IPS-11a (cell line): ENCODE measurements at regions not wholly inside any gene's neighbourhood (a gene's known extent, or its start where the extent isn't known, plus 50 kb on each side); places are given as distances from the start of the nearest gene placed in this dataset.
"Not testable (repeated sequence)": the region's sequence is repeated elsewhere in the genome, so short reads cannot be mapped to it uniquely, and the experiment has no call there.

ENCODE experiments used
- H3K4me3 ChIP-seq: one replicate; pipeline ENCODE4 v1.5.1; 2013; ENCODE audit warnings: low read depth, low read length, control low read depth

GRCh38 chr1:214095896-214096295 lies 108.1 kb downstream of the PROX1 start:
- H3K4me3 ChIP-seq = not testable (repeated sequence)

DNA sequence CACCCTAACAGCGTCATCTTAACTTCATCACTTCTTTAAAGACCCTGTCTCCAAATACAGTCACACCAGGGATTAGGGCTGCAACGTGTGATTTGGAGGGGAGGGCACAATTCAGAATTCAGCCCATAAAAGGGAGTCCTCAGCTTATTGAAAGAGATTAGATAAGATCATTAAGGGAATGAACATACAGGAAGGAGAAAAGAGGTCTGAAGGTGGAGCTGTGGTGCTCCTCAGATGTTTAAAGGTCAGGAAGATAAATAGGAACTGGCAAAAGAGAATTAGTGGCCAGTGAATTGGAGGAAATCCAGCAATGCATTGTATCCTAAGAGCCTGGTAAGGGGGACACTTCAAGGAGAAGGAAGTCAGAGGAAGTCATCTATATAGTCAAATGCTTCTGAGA lies 113.5 kb downstream of the PROX1 start:
- no peak overlapping the region for H3K4me3 ChIP-seq

DNA sequence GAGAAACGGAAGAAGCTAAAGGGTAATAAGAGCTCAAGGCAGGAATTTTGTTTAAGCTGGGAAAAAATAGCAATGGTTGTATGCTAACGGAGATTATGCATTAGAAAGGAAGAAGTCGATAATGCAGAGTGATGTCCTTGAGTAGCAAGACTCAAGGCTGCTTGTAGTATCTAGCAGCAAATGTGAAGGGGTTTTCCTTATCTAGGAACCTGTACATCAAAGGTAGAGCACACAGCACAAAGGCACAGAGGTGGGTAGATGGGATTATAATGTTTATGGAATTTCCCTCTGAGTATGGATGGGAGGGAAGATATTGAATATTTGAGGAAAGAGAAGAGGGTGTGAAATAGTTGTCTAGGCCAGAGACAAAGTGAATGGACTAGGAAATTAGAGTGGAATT lies 114.1 kb downstream of the PROX1 start:
- H3K4me3 ChIP-seq = no peak overlapping the region

DNA sequence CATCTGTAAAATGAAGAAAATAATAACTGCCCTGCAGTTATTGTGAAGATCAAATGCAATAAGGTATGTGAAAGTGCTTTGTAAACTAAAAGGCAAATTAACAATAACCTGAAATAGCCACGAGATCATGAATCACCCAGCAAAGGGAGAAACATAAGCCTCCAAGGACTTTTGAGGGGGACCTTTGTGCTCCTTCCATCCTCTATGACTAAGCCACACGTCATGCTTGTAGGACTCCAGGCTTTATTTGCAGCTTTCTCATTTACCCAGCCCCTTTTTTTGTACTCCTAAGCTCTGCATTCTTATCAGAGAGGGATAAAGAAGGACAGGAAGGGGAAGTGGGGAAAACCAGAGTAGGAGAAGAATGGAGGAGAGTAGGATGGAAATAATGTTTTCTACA lies 115.1 kb downstream of the PROX1 start:
- H3K4me3 ChIP-seq = no peak overlapping the region

DNA sequence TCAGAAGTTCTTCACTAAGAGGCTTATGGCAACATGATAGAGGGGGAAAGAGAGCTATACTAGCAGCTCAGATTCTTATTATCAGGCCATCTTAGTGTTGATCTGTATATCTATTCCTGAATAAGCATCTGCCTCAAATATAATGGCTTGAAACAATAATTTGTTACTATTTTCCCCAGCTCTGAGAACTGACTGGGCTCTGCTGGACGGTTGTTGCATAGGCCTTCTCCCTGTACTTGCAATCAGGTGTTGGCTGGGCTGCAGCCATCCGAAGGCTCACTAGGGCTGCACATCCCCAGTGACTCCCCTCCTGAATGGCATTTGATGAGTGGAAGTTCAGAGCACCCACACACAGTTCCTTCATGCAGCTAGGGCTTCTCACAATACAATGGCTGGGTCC lies 116.0 kb downstream of the PROX1 start:
- H3K4me3 ChIP-seq = no peak overlapping the region

GRCh38 chr1:214106375-214106774 lies 118.6 kb downstream of the PROX1 start:
- H3K4me3 ChIP-seq = no peak overlapping the region

DNA sequence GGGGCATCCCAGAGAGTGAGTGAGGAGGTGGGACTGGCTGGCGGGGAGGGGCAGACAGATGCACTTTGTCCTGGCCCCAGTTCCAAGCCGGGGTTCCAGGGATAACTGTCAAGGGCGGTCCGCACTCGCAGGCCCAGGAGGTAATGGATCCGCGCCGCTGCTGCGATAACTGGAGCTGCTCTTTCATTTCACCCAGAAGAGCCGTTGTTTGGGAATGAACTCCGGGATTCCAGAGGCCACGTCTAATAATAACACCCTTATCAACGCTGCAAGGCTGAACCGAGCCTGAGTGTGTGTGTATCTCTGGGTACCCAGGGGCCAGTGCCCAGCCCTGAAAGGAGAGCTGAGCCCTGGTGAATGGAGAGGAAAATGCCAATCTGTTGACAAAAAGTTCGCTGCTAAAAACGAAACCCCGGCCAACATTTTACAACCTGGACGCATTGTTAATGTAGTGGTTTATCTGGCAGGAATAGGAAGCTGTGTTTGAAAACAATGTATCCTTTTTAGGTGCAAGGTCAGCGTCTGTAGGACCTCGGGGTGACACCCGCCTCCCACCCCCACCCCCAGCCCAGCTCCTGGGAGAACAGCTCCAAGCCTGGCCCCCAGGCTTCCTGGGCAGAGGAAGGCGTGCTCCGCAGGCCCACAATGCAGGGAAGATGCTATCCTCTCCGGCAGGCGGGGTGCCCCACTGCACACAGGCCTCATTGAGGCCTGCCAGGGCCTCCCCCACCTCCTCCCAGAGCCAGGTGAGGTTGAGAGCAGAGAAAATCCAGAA lies 119.7 kb downstream of the PROX1 start:
- no peak overlapping the region for H3K4me3 ChIP-seq

DNA sequence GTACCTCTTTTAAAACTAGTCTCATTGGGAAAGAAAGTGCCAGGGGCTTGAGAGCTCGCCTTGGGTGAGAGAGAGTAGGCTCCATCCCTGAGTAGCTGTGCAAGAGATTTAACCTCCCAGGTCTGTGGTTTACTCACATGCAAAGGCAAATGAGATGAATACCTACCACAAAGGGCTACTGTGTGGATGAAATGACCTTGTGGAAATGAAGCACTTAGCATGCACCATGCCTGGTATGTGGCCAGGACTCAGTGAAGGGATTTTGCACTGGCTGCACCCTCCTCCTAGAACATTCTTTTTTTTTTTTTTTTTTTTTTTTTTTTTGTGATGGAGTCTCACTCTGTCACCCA lies 120.3 kb downstream of the PROX1 start:
- no peak overlapping the region for H3K4me3 ChIP-seq

- no peak overlapping the region for H3K4me3 ChIP-seq
These were observed 124.0 kb downstream of the PROX1 start for GRCh38 chr1:214111796-214112195.

- no peak overlapping the region for H3K4me3 ChIP-seq
These were observed 128.5 kb downstream of the PROX1 start for GRCh38 chr1:214116258-214116657.

- no peak overlapping the region for H3K4me3 ChIP-seq
These were observed 130.0 kb downstream of the PROX1 start for GRCh38 chr1:214117780-214118179.

GRCh38 chr1:214120191-214120590 lies 132.4 kb downstream of the PROX1 start:
- H3K4me3 ChIP-seq = no peak overlapping the region

DNA sequence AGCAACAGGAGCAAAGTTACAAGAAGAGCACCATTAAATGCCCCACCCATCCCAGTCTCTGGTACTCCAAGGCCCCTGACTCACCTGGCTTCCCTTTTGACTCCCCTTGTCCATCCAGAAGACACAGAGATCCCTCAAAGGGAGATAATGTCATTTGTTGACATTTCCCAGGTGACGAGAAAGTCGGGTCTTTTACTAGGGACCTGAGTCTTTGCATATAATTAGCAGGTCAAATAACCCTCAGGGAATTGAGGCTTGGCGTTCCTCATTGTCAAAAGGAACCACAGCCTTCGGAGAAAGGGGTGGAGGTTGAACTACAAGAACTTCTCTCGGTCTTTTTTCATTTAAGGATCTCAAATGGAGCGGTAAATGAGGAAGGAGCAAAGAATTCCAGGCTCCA lies 133.2 kb downstream of the PROX1 start:
- no peak overlapping the region for H3K4me3 ChIP-seq

- H3K4me3 ChIP-seq = no peak overlapping the region
These were observed 134.3 kb downstream of the PROX1 start for GRCh38 chr1:214122110-214122509.

- no peak overlapping the region for H3K4me3 ChIP-seq
These were observed 135.4 kb downstream of the PROX1 start for GRCh38 chr1:214123061-214123784.

DNA sequence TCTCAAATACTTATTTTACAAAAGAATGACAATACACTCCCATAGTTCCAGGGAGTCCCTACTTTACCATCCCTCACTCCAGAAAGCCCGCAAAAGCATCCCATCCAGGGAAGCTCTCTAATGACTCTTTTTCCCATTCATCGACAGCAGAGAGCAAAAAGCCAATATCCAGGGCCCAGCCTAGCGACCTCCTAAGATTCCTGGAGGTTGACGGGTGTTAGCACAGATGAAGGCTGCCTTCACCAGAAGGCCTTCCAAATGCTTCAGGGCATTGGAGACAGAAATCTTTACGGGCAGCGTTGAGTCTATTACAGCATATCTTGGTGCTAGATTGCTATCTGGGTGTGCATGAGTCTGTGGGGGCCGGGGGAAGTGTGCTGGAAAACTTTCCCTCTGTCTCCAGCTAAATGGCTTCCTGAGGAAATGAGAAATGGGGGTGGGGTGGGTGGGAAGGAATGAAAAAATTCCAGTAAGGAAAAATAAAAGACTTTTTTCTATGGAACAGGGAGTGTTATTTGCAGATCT lies 136.6 kb downstream of the PROX1 start:
- no peak overlapping the region for H3K4me3 ChIP-seq

DNA sequence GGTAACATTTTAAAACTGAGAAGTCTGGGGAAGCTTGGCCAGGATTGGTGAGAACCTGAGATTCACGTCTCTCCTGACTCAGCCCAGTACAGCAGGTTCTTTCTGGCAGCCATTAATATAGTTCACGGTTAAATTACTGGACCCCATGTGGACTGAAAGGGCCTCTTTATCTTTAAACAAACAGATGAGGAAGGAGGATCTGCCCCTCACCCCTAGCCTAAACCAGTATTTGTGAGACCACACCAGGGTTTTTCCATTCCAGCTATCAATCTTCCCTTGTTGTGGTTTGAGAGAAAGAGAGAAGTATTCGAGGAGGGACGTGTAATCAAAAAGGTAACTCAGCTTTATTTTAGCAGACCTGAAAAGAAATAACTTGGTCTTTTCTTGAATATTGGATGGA lies 137.1 kb downstream of the PROX1 start:
- H3K4me3 ChIP-seq = no peak overlapping the region

DNA sequence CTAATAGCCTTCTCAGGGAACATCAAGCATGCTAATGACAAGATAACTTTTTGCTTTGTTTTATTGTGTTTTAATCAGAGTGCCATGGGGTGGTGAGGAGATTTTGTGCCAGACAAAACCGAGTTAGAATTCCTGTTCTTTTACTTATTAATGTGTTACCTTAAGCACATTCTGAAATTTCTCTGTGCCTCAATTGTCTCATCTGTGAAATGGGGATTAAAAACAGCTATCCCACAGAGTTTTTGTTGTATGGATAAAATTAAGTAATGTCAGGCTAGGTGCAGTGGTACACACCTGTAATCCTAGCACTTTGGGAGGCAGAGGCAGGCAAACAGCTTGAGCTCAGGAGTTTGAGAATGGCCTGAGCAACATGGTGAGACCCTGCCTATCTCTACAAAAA lies 138.0 kb downstream of the PROX1 start:
- no peak overlapping the region for H3K4me3 ChIP-seq

GRCh38 chr1:214126697-214127146 lies 138.9 kb downstream of the PROX1 start:
- no peak overlapping the region for H3K4me3 ChIP-seq

DNA sequence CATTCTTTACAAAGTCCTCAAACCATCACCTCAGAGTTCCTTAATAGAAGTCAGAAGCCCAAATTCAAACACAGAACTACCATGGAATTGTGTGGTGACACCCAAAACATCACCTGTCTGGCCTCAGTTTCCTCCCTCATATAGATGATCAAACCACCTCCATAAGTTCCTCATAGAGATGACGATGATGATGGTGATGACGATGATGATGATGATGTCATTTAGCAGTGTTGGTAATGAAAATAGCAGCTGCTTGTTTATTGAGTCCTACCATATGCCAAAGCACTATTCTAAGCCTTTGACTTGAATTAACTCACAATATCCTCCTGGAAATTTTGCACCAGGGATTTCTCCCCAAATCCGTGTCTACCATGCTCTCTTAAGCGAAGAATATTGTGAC lies 139.9 kb downstream of the PROX1 start:
- H3K4me3 ChIP-seq = no peak overlapping the region

- no peak overlapping the region for H3K4me3 ChIP-seq
These were observed 145.1 kb upstream of the SMYD2 start for GRCh38 chr1:214135886-214136285.

- H3K4me3 ChIP-seq = no peak overlapping the region
These were observed 144.5 kb upstream of the SMYD2 start for GRCh38 chr1:214136324-214136919.
